ENCODE measurements at regions not wholly inside any gene's neighbourhood (a gene's known extent, or its start where the extent isn't known, plus 50 kb on each side); places are given as distances from the start of the nearest gene placed in this dataset.
"Not testable (repeated sequence)": the region's sequence is repeated elsewhere in the genome, so short reads cannot be mapped to it uniquely, and the experiment has no call there.

DNA sequence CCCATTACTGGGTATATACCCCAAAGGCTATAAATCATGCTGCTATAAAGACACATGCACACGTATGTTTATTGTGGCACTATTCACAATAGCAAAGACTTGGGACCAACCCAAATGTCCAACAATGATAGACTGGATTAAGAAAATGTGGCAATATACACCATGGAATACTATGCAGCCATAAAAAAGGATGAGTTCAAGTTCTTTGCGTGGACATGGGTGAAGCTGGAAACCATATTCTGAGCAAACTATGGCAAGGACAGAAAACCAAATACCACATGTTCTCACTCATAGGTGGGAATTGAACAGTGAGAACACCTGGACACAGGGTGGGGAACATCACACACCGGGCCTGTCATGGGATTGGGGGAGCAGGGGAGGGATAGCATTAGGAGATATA lies 54.4 kb upstream of the MUCL1 start:
- DNase-seq = not testable (repeated sequence)

- no peak for DNase-seq
Measured at GRCh38 chr12:54798651-54799050, 55.7 kb upstream of the MUCL1 start.

DNA sequence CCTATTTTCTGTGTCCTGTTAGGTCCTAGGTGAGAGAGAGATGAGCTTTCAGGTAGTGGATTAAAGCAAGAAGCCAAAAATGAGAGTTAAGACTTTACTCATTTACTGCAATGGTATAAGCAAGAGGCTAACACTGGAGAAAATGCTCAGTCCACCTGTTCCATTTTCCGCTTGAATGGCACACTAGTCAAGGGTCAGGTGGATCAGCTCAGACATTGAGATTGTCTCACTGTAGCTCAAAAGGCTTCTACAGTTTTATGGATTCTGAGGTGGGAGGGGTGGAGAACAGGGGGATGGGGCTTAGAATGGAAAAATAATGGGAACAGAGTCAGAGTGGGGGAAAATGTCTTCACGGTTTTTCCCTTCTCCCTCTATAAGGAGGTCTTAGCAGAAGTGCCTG lies 57.3 kb upstream of the MUCL1 start:
- DNase-seq = no peak

GRCh38 chr12:54795644-54796043 lies 58.7 kb upstream of the MUCL1 start:
- DNase-seq = no peak

DNA sequence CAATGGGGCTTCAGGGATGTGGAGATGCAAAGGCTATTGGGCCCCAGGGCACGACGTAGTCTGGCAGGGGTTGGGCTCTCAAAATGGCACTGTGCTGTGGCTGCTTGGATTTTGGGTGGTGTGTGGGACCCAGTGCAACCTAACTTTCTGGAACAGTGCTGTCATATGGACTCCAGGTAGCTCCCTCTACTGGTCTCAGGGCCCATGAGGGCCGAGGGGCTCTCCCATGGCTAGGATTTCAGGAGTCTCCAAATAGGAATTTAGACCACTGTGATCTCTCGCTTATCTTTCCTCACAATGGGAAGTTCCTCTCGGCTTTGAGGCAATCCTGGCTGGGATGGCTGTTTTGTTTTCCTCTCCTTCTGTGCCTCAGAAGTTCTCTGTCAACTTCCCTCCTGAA lies 68.2 kb upstream of the MUCL1 start:
- no peak for DNase-seq

GRCh38 chr12:54784115-54784514 lies 70.2 kb upstream of the MUCL1 start:
- no peak for DNase-seq

DNA sequence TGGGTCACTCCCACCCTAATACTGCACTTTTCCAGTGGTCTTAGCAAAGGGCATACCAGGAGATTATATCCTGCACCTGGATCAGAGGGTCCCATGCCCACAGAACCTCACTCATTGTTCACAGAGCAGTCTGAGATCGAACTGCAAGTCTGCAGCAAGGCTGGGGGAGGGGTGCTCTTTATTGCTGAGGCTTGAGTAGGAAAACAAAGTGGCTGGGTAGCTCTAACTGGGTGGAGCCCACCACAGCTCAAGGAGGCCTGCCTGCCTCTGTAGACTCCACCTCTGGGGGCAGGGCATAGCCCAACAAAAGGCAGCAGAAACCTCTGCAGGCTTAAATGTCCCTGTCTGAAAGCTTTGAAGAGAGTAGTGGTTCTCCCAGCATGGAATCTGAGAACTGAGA lies 77.3 kb upstream of the MUCL1 start:
- not testable (repeated sequence) for DNase-seq

DNA sequence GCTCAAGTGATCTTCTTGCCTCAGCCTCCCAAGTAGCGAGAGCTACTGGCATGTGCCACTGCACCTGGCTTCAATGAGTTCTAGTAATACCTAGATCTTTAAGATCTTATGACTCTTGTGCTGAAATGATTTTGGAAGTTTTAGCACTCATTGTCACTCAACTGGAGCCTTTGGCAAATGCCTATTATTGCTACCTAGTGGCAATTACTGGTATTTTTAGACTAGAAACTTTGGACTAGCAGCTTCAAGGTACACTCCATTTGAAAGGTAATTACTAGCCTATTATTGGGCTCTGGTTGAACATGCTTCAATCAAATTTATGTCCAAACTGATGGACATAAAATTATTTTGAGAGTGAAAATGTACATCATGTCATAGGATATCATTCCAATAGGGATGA lies 80.7 kb upstream of the MUCL1 start:
- no peak for DNase-seq

- no peak for DNase-seq
Measured at GRCh38 chr12:54765652-54766051, 88.7 kb upstream of the MUCL1 start.

DNA sequence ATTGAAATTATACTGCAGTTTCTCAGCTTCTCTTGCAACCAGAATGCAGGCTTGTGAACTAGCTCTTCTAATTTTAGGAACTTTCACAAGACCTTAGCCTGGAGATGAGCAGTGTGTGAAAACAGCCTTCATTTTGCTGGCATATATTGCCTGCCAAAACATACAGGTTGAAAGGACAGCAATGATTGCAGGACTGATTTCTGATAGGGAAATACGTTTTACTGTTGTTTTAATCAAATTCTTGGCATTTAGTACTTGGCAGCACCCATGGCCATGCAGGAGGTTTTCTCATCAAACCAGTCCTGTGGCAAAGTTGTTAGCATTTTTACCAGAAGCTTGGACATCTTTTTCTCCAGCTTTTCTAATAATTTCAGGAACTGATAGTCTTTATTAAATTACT lies 91.9 kb upstream of the MUCL1 start:
- no peak for DNase-seq

DNA sequence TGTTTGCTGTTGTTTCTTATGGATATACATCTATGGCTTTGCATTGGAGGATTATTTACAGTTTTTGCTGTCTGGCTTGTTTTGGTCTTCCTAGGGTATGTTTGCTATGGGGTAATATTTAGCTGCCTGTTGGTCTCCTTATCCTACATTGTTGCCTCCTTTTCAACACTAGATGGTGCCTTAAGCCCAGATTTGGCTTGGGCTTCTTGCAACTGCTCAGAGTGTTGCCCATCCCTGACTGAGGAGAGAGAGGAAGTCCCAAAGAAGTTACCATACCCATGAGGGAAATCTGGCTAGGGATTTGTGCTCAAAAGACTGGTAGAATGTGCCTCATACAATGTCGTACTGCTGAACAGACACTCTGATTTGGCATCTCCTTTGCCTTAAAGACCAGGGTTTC lies 94.6 kb upstream of the MUCL1 start:
- DNase-seq = peak in 1 of 2 experiments; percentile 34

GRCh38 chr12:54751493-54751892 lies 102.8 kb upstream of the MUCL1 start:
- no peak for DNase-seq

GRCh38 chr12:54749191-54749818 lies 101.1 kb upstream of the DCD start:
- peak; percentile 37 to 66 for DNase-seq

DNA sequence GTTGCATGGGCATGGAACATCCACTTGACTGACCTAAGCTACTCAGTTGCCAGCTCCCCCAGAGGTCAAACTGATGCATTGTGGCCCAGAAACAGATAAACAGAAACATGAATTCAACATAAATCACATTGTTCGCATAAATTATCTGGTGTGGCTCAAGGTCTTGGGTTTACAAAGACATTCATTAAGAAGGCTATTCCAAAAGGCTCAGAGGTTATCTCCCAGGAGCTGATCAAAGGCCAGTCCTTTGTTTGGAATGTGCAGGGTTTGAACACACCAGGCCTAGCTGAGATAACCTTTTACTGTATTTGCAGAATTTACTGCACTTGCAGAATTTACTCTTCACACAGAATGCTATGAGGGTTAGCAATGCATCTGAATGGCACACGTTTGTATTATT lies 96.4 kb upstream of the DCD start:
- no peak for DNase-seq

GRCh38 chr12:54740882-54741281 lies 92.7 kb upstream of the DCD start:
- no peak for DNase-seq

DNA sequence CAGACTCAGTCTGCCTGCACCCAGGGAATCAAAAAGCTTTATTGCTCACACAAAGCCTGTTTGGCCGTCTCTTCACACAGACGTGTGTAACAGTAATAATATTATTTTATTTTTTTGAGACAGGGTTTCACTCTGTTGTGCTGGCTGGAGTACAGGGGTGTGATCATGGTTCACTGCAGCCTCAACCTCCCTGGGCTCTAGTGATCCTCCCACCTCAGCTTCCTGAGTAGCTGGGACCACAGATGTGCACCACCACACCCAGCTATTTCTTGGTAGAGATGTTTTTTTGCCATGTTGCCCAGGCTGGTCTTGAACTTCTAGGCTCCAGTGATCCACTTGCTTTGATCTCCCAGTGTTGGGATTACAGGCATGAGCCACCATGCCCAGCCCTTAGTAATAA lies 88.4 kb upstream of the DCD start:
- DNase-seq = no peak

DNA sequence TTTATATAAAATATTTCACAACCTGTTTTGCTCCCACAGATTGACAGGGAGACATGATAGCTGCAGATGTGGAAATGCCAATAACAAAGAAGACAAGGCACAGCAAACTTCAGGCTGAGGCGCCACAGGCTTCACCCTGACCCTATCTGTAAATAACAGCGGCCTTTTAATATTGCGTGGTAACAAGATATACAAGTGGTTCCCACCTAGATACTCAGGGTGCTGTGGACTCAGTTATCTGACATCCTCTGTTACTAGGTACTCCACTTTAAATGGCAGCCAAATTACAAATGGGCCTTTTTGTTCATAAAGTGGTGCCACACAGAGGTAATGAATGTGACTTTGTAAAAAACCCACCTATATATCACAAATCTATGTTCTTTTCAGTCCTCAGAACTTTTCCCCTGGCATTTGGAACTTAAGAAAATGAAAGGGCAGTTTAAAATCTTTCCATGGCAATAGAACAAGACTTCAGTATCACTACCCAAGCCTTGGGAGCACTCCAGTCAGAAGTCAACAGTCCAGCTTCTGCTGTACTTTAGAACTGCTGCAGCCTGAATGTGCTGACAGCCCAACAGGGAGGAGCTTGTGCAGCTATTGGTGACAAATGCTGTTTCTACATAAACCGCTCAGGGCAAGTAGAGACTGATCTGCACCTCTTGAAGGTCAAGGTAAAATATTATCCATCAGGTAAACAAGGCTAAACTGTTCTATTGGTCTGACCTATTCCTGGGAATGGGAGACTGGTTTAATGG lies 86.2 kb upstream of the DCD start:
- no peak for DNase-seq

DNA sequence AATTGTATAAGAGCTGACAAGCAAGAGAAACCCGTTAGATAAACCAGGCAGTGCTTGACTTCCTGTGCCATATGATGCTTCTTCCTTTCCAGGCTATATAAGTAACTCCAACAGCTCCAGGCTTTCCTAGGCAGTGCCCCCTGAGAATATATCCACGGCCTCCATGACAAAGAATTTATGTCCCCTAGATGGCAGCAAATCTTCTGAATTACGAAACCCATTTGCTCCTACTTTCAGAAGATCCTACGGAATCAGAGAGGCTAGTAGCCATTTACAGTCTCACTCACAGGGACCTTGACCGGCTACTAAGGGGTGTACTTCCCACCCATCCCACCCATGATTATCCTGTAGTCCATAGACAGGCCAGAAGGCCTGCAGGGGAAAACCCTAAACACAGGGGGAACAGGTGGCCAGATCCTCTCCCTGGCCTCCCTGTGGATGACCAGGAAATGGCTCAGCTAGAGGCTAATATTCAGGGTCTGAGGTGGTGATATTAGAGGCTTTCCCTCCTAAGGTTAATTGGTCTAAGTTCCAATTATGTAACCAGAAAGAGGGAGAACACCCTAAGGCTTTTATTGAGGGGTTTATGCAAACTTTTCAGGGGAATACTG lies 77.2 kb upstream of the DCD start:
- DNase-seq = peak in 1 of 2 experiments; percentile 17

GRCh38 chr12:54723379-54724256 lies 75.5 kb upstream of the DCD start:
- DNase-seq = peak in 1 of 2 experiments; percentile 11

- DNase-seq = no peak
Measured at GRCh38 chr12:54721312-54721711, 73.1 kb upstream of the DCD start.

DNA sequence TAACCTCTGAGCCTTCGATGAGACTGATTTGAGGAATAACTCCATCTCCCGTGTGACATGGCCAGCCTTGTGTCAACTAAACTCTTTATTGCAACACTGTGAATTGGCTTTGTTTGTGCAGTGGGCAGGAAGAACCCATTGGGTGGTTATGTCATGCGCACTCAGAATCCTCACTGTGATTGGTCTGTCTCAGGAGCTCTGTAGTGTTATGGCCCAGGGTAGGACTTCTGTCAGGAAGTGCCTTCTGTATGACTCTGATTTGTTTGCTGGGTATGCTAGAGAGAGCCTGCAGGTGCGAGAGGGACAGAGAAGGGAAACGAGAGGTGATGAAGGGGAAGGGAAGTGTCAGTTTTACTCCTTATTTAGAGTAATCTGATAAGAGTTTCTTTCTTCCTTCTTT lies 71.5 kb upstream of the DCD start:
- DNase-seq = no peak

DNA sequence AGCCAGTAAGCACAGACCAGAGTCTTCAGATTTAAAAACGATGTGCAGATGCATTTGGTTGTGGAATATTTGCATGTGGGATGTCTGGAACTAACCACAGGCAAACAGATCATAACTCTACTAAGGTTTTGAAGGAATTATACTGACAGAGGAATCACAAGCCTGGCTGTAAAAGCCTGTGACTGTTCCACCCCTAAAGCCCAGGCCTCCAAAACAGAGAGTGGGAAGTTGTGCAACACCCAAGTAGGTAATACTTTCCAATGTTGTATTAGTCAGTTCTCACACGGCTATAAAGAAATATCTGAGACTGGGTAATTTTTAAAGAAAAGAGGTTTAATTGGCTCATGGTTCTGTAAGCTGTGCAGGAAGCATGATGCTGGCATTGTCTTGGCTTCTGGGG lies 68.1 kb upstream of the DCD start:
- DNase-seq = no peak

DNA sequence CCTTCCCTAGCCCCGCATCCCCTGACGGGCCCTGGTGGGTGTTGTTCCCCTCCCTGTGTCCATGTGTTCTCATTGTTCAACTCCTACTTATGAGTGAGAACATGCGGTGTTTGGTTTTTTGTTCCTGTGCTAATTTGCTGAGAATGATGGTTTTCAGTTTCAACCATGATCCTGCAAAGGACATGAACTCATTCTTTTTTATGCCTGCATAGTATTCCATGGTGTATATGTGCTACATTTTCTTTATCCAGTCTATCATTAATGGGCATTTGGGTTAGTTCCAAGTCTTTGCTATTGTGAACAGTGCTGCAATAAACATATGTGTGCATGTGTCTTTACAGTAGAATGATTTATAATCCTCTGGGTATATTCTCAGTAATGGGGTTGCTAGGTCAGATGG lies 65.7 kb upstream of the DCD start:
- DNase-seq = not testable (repeated sequence)

Measured in NCI-H446 (cell line).